Neural progenitor cell (in vitro differentiated cells): ENCODE measurements at regions not wholly inside any gene's neighbourhood (a gene's known extent, or its start where the extent isn't known, plus 50 kb on each side); places are given as distances from the start of the nearest gene placed in this dataset.

Experiments used
- DNase-seq: peaks from one replicate; pipeline ENCODE4 v3.0.0-alpha.2; 2016; ENCODE audit warnings: low spot score
- H2AFZ ChIP-seq: fragments of 200-600 bp; sonication (generic); replicated peaks from 2 replicates; pipeline ENCODE4 v1.6.1; 2016; ENCODE audit warnings: antibody characterized with exemption
- H3F3A ChIP-seq: fragments of 200-600 bp; sonication (generic); 2 replicates; pipeline ENCODE4 v1.6.1; 2016; ENCODE audit warnings: antibody characterized with exemption, low read depth
- H3K27ac ChIP-seq: fragments of 200-600 bp; sonication (generic); 2 replicates; pipeline ENCODE4 v1.5.1; 2016; ENCODE audit warnings: mild to moderate bottlenecking
- H3K27me3 ChIP-seq: fragments of 200-600 bp; sonication (generic); 2 replicates; pipeline ENCODE4 v1.6.1; 2016; ENCODE audit warnings: mild to moderate bottlenecking, moderate library complexity
- H3K36me3 ChIP-seq: fragments of 200-600 bp; sonication (generic); 2 replicates; pipeline ENCODE4 v1.5.1; 2016
- H3K4me1 ChIP-seq: fragments of 200-600 bp; sonication (generic); 2 replicates; pipeline ENCODE4 v1.6.1; 2016; ENCODE audit warnings: mixed run types
- H3K4me2 ChIP-seq: fragments of 200-600 bp; sonication (generic); 2 replicates; pipeline ENCODE4 v1.6.1; 2016
- H3K4me3 ChIP-seq: fragments of 200-600 bp; sonication (generic); 2 replicates; pipeline ENCODE4 v1.5.1; 2016
- H3K79me2 ChIP-seq: fragments of 200-600 bp; sonication (generic); 2 replicates; pipeline ENCODE4 v1.6.1; 2016; ENCODE audit warnings: low read depth
- H3K9ac ChIP-seq: fragments of 200-600 bp; sonication (generic); 2 replicates; pipeline ENCODE4 v1.6.1; 2016
- H3K9me3 ChIP-seq: fragments of 200-600 bp; sonication (generic); 2 replicates; pipeline ENCODE4 v1.5.1; 2016; ENCODE audit warnings: low read depth
- H4K20me1 ChIP-seq: fragments of 200-600 bp; sonication (generic); 2 replicates; pipeline ENCODE4 v1.6.1; 2016; ENCODE audit warnings: low read depth
- H3K27ac Mint-ChIP-seq: 3 replicates; pipeline ENCODE4 v1.8.0; 2021; ENCODE audit warnings: mixed read lengths
- H3K27me3 Mint-ChIP-seq: 2 replicates; pipeline ENCODE4 v1.8.0; 2022; ENCODE audit warnings: low read depth, mild to moderate bottlenecking, inconsistent platforms, moderate library complexity, mixed read lengths; ENCODE audit not compliant: insufficient read depth
- H3K36me3 Mint-ChIP-seq: 3 replicates; pipeline ENCODE4 v1.8.0; 2021; ENCODE audit warnings: mixed read lengths
- H3K4me1 Mint-ChIP-seq: 3 replicates; pipeline ENCODE4 v1.8.0; 2021; ENCODE audit warnings: mixed read lengths
- H3K4me3 Mint-ChIP-seq: 3 replicates; pipeline ENCODE4 v1.8.0; 2021; ENCODE audit warnings: mild to moderate bottlenecking, moderate library complexity, mixed read lengths
- H3K9me3 Mint-ChIP-seq: 3 replicates; pipeline ENCODE4 v1.8.0; 2020; ENCODE audit warnings: mixed read lengths
- EZH2 ChIP-seq: fragments of 200-600 bp; sonication (generic); IDR thresholded peaks from 2 replicates; pipeline ENCODE4 v1.6.1; 2017; ENCODE audit warnings: antibody characterized with exemption, mild to moderate bottlenecking, moderate library complexity
- EZH2phosphoT487 ChIP-seq: fragments of 200-600 bp; sonication (generic); IDR thresholded peaks from 2 replicates; pipeline ENCODE4 v1.6.1; 2017; ENCODE audit warnings: antibody characterized with exemption
- TF ChIP-seq, protein P1 (sequence below): fragments of 200-600 bp; sonication (generic); IDR thresholded peaks from 2 replicates; pipeline ENCODE4 v1.5.1; 2017; ENCODE audit warnings: antibody characterized with exemption, mild to moderate bottlenecking

DNA sequence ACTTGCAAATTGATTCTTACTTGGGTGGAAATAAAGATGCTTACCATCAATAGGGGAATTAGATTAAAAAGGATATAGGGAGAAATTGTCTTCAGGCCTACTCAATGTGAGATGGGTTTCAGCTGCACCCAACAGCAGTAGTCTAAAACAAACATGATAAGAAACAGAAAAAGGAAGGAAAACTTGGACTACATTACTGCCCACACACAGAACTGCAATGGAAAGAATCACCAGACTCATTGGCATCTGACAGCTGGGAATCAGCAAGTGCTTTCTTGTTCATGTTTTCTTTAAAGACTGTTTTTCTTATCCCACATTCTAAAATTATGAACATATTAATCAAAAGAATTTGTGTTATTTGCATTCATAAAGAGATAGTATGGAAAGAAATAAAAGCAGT lies 144.2 kb downstream of the LRIG3 start:
- Histone ChIP-seq H3K4me1 (no peaks in the 10 kb centered on the region), H2AFZ (no peak overlapping the region), H3K9me3 (no peaks in the 10 kb centered on the region), H3K36me3 (no peaks in the 10 kb centered on the region), H4K20me1 (no peaks in the 10 kb centered on the region), H3K27ac (no peak overlapping the region), H3K9ac (no peak overlapping the region), H3K79me2 (no peaks in the 10 kb centered on the region), H3K4me3 (no peak overlapping the region), H3K27me3 (no peaks in the 10 kb centered on the region), H3F3A (no peaks in the 10 kb centered on the region), H3K4me2 (no peak overlapping the region)
- no peak for DNase-seq
- TF ChIP-seq EZH2phosphoT487, result no peak
- Mint-ChIP-seq H3K27me3 (peaks cover 3% of the 10 kb centered on the region), H3K27ac (no peak overlapping the region), H3K4me3 (no peak overlapping the region), H3K9me3 (no peaks in the 10 kb centered on the region), H3K4me1 (no peaks in the 10 kb centered on the region), H3K36me3 (no peaks in the 10 kb centered on the region)

DNA sequence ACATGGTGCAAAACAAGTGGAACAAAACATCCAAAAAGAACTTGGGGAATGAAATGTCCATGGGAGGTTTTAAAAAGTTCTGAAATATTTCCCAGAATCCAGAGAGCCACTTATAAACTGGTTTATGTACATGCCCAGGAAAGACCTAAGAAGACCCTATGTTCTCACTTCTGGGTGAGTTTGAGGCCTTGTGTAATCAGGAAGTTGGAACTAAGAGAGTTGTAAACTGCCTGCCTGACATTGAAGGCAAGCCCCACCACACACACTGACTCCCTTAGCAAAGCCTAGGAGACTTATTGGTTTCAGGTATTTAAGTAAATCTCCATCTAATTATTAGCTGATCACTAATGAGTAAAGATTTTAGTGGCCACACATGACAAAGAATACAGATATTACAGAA lies 142.5 kb downstream of the LRIG3 start:
- Histone ChIP-seq H3K4me3 (no peak overlapping the region), H3K27ac (no peak overlapping the region), H3K4me1 (no peaks in the 10 kb centered on the region), H3K4me2 (no peak overlapping the region), H3K36me3 (no peaks in the 10 kb centered on the region), H4K20me1 (no peaks in the 10 kb centered on the region), H3K9ac (no peak overlapping the region), H3K27me3 (no peaks in the 10 kb centered on the region), H3K9me3 (no peaks in the 10 kb centered on the region), H2AFZ (no peak overlapping the region), H3F3A (no peaks in the 10 kb centered on the region), H3K79me2 (no peaks in the 10 kb centered on the region)
- TF ChIP-seq, protein P1, sequence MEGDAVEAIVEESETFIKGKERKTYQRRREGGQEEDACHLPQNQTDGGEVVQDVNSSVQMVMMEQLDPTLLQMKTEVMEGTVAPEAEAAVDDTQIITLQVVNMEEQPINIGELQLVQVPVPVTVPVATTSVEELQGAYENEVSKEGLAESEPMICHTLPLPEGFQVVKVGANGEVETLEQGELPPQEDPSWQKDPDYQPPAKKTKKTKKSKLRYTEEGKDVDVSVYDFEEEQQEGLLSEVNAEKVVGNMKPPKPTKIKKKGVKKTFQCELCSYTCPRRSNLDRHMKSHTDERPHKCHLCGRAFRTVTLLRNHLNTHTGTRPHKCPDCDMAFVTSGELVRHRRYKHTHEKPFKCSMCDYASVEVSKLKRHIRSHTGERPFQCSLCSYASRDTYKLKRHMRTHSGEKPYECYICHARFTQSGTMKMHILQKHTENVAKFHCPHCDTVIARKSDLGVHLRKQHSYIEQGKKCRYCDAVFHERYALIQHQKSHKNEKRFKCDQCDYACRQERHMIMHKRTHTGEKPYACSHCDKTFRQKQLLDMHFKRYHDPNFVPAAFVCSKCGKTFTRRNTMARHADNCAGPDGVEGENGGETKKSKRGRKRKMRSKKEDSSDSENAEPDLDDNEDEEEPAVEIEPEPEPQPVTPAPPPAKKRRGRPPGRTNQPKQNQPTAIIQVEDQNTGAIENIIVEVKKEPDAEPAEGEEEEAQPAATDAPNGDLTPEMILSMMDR, result no peak
- TF ChIP-seq EZH2phosphoT487, result no peak
- no peak for TF ChIP-seq EZH2
- H3K4me3 Mint-ChIP-seq, result no peak overlapping the region
- DNase-seq, result no peak
- no peak overlapping the region for H3K27ac Mint-ChIP-seq
- no peaks in the 10 kb centered on the region for H3K27me3 Mint-ChIP-seq
- no peaks in the 10 kb centered on the region for H3K9me3 Mint-ChIP-seq
- H3K4me1 Mint-ChIP-seq, result no peaks in the 10 kb centered on the region
- H3K36me3 Mint-ChIP-seq, result no peaks in the 10 kb centered on the region

DNA sequence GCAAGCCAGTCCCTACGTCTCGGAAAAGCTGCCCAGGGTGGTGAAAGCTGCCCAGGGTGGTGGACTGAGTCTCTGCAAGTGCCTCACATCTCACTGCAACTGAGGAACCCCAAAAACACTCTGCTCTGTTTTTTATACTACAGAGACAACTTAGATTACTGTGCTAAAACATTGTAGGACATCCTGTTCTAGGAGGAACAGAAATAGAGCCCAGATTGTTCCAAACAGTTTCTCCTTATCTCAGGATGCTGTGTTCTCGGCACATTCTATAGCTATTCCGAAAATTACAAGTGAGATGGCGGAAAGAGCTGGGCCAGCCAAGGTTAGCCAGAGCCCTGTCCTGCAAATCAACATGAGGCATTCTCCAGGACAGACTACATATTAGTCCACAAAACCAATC lies 138.7 kb downstream of the LRIG3 start:
- Mint-ChIP-seq H3K4me3 (no peak overlapping the region), H3K4me1 (no peaks in the 10 kb centered on the region), H3K27me3 (no peaks in the 10 kb centered on the region), H3K9me3 (peaks cover 2% of the 10 kb centered on the region), H3K27ac (no peak overlapping the region), H3K36me3 (no peaks in the 10 kb centered on the region)
- Histone ChIP-seq H3K36me3 (no peaks in the 10 kb centered on the region), H3K9me3 (no peaks in the 10 kb centered on the region), H3K4me2 (no peak overlapping the region), H3K4me1 (no peaks in the 10 kb centered on the region), H4K20me1 (no peaks in the 10 kb centered on the region), H3F3A (no peaks in the 10 kb centered on the region), H3K79me2 (no peaks in the 10 kb centered on the region), H3K4me3 (no peak overlapping the region), H3K27me3 (no peaks in the 10 kb centered on the region), H3K9ac (no peak overlapping the region), H3K27ac (no peak overlapping the region), H2AFZ (no peak overlapping the region)
- DNase-seq, result no peak
- TF ChIP-seq EZH2phosphoT487 (no peak), EZH2 (no peak)
- TF ChIP-seq, protein P1, result no peak

DNA sequence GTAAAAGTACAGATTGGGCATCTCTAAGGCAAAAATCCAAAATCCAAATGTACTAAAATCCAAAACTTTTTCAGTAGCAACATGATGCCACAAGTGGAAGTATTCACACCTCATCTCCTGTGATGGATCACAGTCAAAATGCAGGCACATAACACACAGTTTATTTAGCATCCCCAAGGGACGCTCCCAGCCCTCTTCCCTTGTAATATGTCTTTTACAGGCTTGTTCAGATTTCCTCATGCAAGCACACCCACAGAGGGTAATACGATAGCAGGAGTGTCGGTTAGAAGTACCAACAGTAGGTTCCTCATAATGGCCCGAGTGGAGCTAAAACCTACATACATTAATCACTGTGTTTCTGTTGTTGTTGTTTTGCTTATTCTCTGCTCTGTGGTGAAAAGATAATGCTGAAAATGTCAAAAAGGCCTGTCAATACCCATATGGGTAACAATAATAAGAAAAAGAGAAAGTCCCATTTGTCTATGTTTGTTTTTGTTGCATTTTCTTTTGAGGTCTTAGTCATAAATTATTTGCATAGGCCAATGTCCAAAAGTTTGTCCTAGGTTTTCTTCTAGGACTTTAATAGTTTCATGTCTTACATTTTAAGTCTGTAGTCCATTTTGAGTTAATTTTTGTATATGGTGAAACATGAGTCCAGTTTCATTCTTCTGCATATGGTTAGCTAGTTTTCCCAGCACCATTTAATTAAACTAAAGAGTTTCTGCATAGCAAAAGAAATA lies 133.1 kb downstream of the LRIG3 start:
- no peak overlapping the region for H3K27ac Mint-ChIP-seq
- Histone ChIP-seq H3K27ac (no peak overlapping the region), H3K36me3 (no peaks in the 10 kb centered on the region), H2AFZ (no peak overlapping the region), H3K4me3 (no peak overlapping the region), H3K9me3 (no peaks in the 10 kb centered on the region), H3K4me1 (no peaks in the 10 kb centered on the region), H3F3A (no peaks in the 10 kb centered on the region), H3K9ac (no peak overlapping the region), H4K20me1 (no peaks in the 10 kb centered on the region), H3K27me3 (no peaks in the 10 kb centered on the region), H3K4me2 (no peak overlapping the region), H3K79me2 (no peaks in the 10 kb centered on the region)
- H3K4me1 Mint-ChIP-seq, result no peaks in the 10 kb centered on the region
- no peaks in the 10 kb centered on the region for H3K27me3 Mint-ChIP-seq
- TF ChIP-seq, protein P1, result no peak
- no peak for TF ChIP-seq EZH2
- no peak for TF ChIP-seq EZH2phosphoT487
- no peak overlapping the region for H3K4me3 Mint-ChIP-seq
- H3K9me3 Mint-ChIP-seq, result peaks cover 2% of the 10 kb centered on the region
- H3K36me3 Mint-ChIP-seq, result no peaks in the 10 kb centered on the region
- no peak for DNase-seq
